ENCODE measurements at regions not wholly inside any gene's neighbourhood (a gene's known extent, or its start where the extent isn't known, plus 50 kb on each side); places are given as distances from the start of the nearest gene placed in this dataset.

DNA sequence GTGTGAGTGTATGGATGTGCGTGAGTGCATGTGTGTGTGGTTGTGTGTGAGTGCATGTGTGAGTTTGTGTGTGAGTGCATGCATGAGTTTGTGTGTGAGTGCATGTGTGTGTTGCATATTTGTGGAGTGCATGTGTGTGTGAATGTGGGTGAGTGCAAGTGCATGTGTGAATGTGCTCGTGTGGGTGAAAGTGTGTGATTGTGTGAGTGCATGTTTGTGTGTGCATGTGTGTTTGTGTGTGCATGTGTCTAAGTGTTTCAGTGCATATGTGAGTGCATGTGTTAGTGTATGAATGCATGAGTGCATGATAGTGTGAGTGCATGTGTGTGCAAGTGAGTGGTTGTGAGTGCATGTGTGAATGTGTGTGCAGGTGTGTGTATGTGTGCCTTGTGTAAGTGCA, 343.4 kb upstream of the SALL3 start:
- no peak overlapping the region for H3K4me3 ChIP-seq (ENCODE audit: control insufficient read depth, low read depth, low read length)
- TF ChIP-seq, protein P1, sequence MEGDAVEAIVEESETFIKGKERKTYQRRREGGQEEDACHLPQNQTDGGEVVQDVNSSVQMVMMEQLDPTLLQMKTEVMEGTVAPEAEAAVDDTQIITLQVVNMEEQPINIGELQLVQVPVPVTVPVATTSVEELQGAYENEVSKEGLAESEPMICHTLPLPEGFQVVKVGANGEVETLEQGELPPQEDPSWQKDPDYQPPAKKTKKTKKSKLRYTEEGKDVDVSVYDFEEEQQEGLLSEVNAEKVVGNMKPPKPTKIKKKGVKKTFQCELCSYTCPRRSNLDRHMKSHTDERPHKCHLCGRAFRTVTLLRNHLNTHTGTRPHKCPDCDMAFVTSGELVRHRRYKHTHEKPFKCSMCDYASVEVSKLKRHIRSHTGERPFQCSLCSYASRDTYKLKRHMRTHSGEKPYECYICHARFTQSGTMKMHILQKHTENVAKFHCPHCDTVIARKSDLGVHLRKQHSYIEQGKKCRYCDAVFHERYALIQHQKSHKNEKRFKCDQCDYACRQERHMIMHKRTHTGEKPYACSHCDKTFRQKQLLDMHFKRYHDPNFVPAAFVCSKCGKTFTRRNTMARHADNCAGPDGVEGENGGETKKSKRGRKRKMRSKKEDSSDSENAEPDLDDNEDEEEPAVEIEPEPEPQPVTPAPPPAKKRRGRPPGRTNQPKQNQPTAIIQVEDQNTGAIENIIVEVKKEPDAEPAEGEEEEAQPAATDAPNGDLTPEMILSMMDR (IDR thresholded peaks at IDR 0.05; ENCODE audit: control insufficient read depth, insufficient read depth, low read depth, low read length, missing control alignments): no peak
- DNase-seq (ENCODE audit: low read depth): no peak

DNA sequence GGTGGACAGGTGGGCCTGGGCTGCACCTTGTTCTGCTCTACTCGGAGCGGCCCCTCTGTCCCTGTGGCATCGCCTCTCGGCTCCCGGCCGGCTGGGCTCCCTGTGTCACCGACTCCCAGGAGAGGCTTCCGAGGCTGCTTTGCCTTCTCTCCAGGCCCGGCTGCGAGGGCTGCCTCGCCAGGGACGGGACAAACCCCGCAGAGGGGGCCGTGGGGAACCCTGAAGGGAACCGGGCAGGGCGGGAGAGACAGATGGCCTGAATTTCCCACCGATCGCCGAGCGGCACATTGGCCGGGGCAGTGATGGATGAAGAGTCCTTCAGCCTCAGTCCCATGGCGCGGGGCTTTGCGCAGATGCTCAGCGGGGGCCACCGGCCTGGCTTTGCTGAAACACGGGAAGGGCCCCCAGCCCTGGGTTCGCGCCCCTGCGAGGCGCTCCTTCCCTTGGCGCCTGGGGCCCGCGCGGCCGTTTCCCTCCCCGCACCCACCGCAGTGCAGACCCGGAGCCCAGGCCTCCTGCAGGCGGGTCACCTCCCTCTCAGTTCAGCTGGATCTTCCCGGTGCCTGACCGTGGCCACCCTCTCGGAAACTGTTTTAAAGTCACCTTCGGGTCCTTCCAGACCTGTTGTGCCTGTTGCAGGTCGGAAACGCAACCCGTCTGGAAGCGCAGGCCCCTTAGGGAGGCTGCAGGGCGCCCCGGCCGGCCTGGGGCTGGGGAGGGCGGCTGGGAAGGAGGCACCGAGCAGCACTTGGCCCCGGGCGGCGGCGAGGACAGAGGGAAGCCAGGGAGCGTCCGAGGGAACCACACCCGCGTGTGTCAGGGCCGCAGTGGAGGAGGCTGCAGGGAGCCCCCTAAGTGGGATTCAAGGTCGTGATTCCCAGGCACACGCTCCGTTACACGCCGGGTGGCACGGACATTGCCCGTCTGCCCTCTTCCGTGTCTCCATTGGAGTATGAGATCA, 341.9 kb upstream of the SALL3 start:
- TF ChIP-seq, protein P1 (IDR thresholded peaks at IDR 0.05; ENCODE audit: control insufficient read depth, insufficient read depth, low read depth, low read length, missing control alignments): no peak
- H3K4me3 ChIP-seq (ENCODE audit: control insufficient read depth, low read depth, low read length): no peak overlapping the region
- DNase-seq (ENCODE audit: low read depth): no peak

DNA sequence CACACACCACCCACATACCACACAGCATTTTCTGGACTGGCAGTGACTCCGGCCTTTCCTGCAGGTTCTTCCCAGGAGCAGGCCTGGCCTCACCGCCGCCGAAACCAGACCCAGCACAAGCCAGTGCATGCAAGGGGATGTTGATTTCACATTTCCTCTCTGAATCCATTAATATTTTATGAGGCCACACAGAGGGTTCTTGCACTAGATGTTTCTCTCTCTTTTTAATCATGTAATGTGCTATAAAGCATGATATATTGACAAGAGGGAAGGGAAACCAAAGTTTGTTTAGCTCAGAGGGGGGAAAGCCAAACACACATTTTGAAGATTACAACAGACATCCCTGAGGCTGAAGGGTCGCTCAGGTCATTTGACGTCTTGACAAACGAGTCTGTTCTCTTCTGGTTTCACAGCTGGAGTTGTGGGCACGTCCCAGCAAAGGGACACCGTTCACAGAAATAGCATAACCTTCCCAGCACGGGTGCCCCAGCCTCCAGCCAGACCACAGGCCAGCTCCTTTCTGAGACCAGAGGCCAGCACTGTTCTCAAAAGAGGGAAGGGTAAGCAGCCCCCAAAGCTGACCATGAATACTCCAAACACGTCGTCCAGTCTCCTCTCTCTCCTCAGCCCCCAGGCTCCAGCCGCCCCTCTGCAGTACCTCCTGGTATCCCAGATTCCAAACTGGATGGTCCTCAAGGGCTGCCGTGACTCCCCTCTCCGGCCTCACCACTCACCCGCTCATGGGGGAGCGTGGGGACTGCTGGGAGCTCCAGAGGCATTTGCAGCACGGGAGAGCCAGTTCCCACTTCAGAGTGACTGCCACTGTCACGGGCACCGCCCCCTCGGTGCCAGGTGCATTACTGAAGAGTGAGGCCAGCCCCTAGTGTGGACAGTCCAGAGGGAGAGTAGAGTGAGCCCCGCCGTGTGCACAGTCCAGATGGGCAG, 340.3 kb upstream of the SALL3 start:
- TF ChIP-seq, protein P1 (IDR thresholded peaks at IDR 0.05; ENCODE audit: control insufficient read depth, insufficient read depth, low read depth, low read length, missing control alignments): no peak
- no peak for DNase-seq (ENCODE audit: low read depth)
- H3K4me3 ChIP-seq (ENCODE audit: control insufficient read depth, low read depth, low read length): no peak overlapping the region

DNA sequence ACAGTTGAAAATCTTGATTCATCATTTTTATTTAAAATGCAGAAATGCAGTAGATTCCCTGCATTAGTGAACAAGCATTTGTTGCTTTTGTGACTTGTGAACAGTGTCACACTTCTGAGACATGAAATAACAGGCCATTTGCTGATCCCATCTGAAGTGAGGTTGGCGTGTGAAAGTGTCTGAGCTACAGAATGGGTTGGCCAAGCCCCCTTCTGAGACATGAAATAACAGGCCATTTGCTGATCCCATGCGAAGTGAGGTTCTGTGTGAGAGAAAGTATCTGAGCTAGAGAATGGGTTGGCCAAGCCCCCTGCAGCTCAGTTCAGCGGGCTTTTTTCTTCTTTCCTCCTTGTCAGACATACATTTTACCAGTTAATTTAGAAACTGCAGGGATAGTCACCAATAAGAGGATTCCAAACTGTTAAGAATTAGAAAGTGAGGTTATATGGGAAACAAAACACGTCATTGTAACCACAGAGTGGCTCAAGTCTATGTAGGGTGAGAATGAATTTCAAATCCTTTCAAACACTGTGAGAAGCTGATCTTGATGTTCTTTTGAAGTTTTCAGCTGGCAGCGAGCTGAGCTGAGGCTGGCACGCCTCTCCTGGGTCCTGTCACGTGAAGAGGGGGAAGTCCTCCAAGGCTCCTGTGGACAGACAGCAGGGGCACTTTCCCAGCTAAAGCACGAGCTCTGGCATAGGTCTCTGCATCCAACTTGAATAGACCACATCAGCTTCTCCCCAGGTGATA, 339.2 kb upstream of the SALL3 start:
- H3K4me3 ChIP-seq (ENCODE audit: control insufficient read depth, low read depth, low read length): no peak overlapping the region
- no peak for DNase-seq (ENCODE audit: low read depth)
- TF ChIP-seq, protein P1 (IDR thresholded peaks at IDR 0.05; ENCODE audit: control insufficient read depth, insufficient read depth, low read depth, low read length, missing control alignments): no peak

DNA sequence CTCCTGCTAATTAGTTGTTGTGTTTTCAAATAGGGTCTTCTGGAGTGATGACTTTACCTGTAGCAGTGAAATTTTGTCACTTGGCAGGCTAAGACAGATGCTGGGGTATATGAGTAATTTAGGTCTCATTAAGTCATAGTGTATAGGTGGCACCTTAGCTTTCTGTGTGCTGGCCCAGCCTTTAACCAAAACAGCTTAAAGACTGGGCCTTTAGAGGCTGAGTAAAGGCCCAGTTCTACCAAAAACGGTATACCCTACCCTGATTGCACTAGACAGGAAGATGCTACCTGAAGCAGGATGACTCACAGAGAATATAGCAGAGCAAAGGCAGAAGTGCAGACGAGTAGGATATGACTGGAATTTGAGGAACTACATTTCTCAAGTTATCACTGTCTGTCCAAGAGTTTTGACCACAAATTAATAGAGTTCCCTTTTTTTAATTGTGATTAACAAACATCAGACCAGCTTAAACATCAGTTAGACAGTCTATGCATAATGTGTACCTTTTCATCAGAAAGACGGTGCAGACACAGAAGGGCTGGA, 337.9 kb upstream of the SALL3 start:
- TF ChIP-seq, protein P1 (IDR thresholded peaks at IDR 0.05; ENCODE audit: control insufficient read depth, insufficient read depth, low read depth, low read length, missing control alignments): no peak
- no peak for DNase-seq (ENCODE audit: low read depth)
- H3K4me3 ChIP-seq (ENCODE audit: control insufficient read depth, low read depth, low read length): no peak overlapping the region

Measured in AG09309 (cell line).